Activated T-cell treated with anti-CD3 and anti-CD28 coated beads, Interleukin-2, amount 50 U/mL, for 4 hours (primary cell): ENCODE measurements at regions not wholly inside any gene's neighbourhood (a gene's known extent, or its start where the extent isn't known, plus 50 kb on each side); places are given as distances from the start of the nearest gene placed in this dataset.
"Not testable (repeated sequence)": the region's sequence is repeated elsewhere in the genome, so short reads cannot be mapped to it uniquely, and the experiment has no call there.

Experiments used
- ATAC-seq, 2 donors: fragments of 200-7000 bp; cut with Tn5 transposase; one replicate each; pipeline ENCODE4 v1.10.0; 2021
- DNase-seq: peaks from one replicate; pipeline ENCODE4 v3.0.0-alpha.2; 2020
- H3K27me3 Mint-ChIP-seq: one replicate; pipeline ENCODE4 v1.8.0; 2021; ENCODE audit warnings: low read depth, mixed read lengths
- H3K36me3 Mint-ChIP-seq: one replicate; pipeline ENCODE4 v1.8.0; 2022; ENCODE audit warnings: mixed read lengths; ENCODE audit not compliant: insufficient read depth
- H3K4me1 Mint-ChIP-seq: one replicate; pipeline ENCODE4 v1.8.0; 2021; ENCODE audit warnings: low read depth, mixed read lengths
- H3K4me3 Mint-ChIP-seq: one replicate; pipeline ENCODE4 v1.8.0; 2021; ENCODE audit warnings: mild to moderate bottlenecking, moderate library complexity, mixed read lengths
- H3K9me3 Mint-ChIP-seq: one replicate; pipeline ENCODE4 v1.8.0; 2021; ENCODE audit warnings: mixed read lengths

DNA sequence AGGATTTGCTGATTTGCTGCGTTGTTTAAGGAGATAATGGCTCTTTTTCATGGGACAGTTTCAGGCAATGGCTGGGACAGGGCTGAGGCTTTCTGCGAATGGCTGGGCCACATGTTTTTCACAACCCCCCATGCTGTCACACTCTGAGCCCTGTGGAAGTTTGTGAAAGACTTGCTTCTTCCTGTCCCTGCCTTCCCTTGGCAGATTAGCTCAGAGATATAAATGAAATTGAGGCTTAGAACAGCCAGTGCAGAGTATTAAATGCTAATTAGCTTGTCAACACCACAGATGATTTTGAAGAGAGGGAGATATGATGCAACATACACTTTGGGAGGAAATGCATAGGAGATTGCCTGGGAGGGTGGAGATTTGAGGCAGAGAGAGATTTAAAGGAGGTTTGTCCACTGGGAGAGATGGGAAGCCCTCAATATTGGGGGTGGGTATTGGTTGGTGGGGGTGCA, 232.0 kb downstream of the SH2D4B start:
- H3K36me3 Mint-ChIP-seq, result no peaks in the 10 kb centered on the region
- DNase-seq (no peak), ATAC-seq (no peak)
- no peak overlapping the region for H3K4me3 Mint-ChIP-seq
- H3K4me1 Mint-ChIP-seq, result no peaks in the 10 kb centered on the region
- peaks cover 6% of the 10 kb centered on the region for H3K27me3 Mint-ChIP-seq
- H3K9me3 Mint-ChIP-seq, result no peaks in the 10 kb centered on the region

DNA sequence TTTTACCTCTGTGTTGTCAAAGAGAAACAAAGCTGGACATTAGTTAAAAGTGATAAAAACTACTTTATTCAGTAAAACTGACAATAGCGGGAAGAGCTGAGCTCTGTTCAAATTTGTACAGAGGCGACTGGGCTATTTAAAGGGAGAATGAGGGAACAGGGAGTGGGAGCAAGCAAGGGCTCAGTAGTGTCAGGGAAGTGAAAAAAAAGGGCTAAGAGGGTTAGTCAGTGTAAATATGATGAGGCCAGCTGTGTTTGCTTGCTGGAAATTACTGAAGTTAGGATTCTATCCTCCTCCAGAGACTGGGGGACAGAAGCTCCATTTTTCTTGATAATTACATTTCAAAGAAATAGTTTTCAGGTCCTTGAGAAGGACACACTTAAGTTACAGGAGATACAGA, 232.5 kb downstream of the SH2D4B start:
- DNase-seq (no peak), ATAC-seq (no peak)
- H3K9me3 Mint-ChIP-seq, result no peaks in the 10 kb centered on the region
- no peaks in the 10 kb centered on the region for H3K36me3 Mint-ChIP-seq
- H3K4me1 Mint-ChIP-seq, result no peaks in the 10 kb centered on the region
- H3K4me3 Mint-ChIP-seq, result no peak overlapping the region
- H3K27me3 Mint-ChIP-seq, result peaks cover 6% of the 10 kb centered on the region

DNA sequence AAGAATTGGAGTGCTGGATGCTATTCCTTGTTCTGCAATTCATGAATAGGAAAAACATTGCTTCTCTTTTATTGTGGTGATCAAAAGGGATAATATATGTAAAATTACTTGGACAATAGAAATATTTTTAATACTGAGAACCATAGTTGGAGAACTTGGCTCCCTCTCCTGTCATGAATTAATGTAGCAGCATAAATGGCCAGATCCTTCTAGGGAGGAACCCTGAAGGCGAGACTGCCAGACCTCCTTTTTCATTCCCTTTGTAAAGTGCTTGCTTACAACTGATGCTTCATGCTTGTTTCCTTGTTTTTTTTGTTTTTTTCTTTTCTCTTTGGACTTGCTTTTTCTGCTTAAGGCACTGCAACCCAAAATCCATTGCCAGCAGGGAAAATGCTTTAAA, 233.6 kb downstream of the SH2D4B start:
- no peaks in the 10 kb centered on the region for H3K9me3 Mint-ChIP-seq
- no peak for DNase-seq

DNA sequence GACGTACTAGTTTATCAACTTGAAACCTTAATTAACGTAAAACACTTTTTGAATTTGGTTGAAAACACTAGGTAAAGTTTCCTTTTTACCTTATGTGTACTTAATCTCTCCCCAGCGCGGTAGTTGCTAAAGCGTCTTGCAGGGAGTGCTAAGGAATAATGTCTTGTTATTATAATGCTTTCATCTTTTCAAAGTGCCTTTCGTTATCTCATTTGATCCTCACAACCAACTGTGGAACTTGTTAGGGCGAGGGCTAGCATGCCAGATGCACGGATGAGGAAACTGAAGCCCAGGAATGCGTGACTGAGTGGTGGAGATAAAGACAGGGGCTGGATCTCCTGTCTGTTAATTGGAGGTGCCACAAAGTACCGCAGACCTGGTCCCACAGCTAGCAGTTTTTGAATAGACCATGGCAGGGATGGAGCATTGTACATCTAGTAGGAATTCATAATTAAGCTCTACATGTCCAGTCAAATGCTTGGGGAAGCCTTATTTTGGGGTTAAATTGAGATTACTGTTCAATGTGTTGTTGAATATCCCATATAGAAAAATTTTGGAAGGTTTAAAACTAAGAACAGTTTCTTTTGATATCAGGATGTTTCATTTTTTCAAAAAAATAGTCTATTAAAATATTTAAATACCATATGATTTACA, 234.3 kb downstream of the SH2D4B start:
- Mint-ChIP-seq H3K4me1 (no peaks in the 10 kb centered on the region), H3K4me3 (no peak overlapping the region), H3K9me3 (no peaks in the 10 kb centered on the region), H3K36me3 (no peaks in the 10 kb centered on the region), H3K27me3 (peaks cover 7% of the 10 kb centered on the region)
- no peak for DNase-seq
- no peak for ATAC-seq

More for the DNA sequence above, 233.6 kb downstream of the SH2D4B start:
- Mint-ChIP-seq H3K36me3 (no peaks in the 10 kb centered on the region), H3K4me1 (no peaks in the 10 kb centered on the region), H3K27me3 (peaks cover 7% of the 10 kb centered on the region), H3K4me3 (no peak overlapping the region)
- no peak for ATAC-seq

DNA sequence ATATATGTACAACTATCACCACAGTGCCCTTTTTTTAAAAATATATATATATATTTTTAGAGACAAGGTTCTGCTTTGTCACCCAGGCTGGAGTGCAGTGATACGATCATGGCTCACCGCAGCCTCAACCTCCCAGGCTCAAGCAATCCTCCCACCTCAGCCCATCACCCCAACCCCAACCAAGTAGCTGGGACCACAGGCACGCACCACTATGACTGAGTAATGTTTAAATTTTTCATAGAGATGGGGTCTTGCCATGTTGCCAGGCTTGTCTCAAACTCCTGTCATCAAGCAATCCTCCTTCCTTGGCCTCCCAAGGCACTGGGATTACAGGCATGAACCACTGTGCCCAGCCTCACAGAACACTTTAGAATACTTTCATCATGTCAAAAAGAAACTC, 234.9 kb downstream of the SH2D4B start:
- Mint-ChIP-seq H3K36me3 (no peaks in the 10 kb centered on the region), H3K4me3 (no peak overlapping the region), H3K27me3 (peaks cover 7% of the 10 kb centered on the region), H3K4me1 (no peaks in the 10 kb centered on the region), H3K9me3 (no peaks in the 10 kb centered on the region)
- DNase-seq, result no peak
- no peak for ATAC-seq

DNA sequence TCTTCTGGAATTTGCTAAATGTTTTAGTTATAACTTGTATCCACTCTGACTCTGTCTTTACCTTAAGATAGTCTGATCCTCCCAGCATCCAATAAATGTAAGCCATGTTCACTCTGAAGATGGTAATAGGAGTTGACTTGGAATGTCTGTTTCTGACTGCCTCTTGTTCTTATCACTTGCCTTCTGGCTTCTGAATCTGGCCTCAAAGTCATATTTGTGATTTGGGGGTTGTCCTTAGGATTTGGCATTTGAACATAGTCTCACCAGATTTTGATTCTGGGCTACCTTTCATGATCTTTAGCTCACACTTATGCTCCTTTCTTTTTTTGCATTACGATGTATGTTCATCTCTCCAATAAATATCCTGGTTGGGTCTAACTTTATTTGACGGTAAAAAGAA, 247.0 kb downstream of the SH2D4B start:
- Mint-ChIP-seq H3K36me3 (no peaks in the 10 kb centered on the region), H3K9me3 (no peaks in the 10 kb centered on the region), H3K27me3 (peaks cover 5% of the 10 kb centered on the region), H3K4me1 (no peaks in the 10 kb centered on the region), H3K4me3 (no peak overlapping the region)
- DNase-seq, result no peak
- ATAC-seq, result no peak

DNA sequence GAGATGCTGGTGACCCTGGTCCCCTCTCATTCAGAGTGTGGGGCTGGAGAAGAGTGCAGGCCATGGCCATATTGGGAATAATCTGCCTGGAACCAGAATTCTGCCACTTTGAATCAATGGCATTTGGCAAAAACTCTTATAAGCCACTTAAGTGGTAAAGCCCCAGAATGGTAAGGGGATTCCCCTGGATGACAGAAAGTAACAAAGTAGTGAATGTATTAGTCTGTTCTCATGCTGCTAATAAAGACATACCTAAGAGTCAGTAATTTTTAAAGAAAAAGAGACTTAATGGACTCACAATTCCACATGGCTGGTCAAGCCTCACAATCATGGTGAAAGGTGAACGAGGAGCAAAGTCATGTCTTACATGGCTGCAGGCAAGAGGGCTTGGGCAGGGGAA, 248.6 kb downstream of the SH2D4B start:
- Mint-ChIP-seq H3K4me1 (no peaks in the 10 kb centered on the region), H3K4me3 (no peak overlapping the region), H3K9me3 (no peaks in the 10 kb centered on the region), H3K27me3 (peaks cover 5% of the 10 kb centered on the region), H3K36me3 (no peaks in the 10 kb centered on the region)
- no peak for ATAC-seq
- no peak for DNase-seq

DNA sequence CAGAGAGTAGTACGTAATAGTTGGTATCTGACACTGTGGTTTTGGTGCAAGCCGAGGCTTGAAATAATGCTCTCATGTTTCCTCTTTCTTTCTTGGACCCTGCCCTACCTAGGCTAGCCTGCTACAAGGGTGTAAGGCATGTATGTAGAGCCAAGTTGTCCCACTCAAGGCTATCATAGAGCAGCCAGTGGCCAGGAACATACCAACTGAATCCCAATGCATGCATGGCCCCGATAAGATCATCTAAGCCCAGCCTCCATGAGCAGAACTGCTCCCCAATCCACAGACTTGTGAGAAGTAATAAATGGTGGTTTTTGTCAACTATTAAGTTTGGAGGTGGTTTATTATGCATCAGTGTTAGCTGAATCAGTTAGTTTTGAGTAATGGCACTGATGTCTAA, 250.2 kb downstream of the SH2D4B start:
- no peaks in the 10 kb centered on the region for H3K9me3 Mint-ChIP-seq
- H3K4me1 Mint-ChIP-seq, result no peaks in the 10 kb centered on the region
- DNase-seq (no peak), ATAC-seq (no peak)
- H3K4me3 Mint-ChIP-seq, result no peak overlapping the region
- no peaks in the 10 kb centered on the region for H3K36me3 Mint-ChIP-seq
- peaks cover 3% of the 10 kb centered on the region for H3K27me3 Mint-ChIP-seq

DNA sequence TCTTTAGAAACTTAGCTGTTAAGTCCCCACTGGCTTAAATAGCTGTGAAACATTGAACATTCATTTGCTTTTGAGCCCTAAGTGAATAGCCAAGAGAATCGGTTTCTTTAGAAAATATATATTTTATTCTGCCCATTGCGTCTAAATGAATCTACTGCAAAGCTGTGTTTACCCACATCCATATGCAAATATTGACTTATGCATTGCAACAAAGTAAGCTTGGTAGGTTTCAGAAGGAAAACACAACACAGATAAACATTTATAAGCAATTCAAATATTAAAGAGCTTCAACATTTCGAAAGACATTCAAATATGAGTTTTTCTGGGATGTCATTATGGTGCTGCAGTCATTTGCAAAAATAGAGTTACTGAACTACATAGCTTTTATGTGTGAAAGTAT, 257.3 kb downstream of the SH2D4B start:
- Mint-ChIP-seq H3K4me1 (no peaks in the 10 kb centered on the region), H3K9me3 (no peaks in the 10 kb centered on the region), H3K36me3 (no peaks in the 10 kb centered on the region), H3K27me3 (peaks cover 2% of the 10 kb centered on the region), H3K4me3 (no peak overlapping the region)
- ATAC-seq, result no peak
- no peak for DNase-seq

DNA sequence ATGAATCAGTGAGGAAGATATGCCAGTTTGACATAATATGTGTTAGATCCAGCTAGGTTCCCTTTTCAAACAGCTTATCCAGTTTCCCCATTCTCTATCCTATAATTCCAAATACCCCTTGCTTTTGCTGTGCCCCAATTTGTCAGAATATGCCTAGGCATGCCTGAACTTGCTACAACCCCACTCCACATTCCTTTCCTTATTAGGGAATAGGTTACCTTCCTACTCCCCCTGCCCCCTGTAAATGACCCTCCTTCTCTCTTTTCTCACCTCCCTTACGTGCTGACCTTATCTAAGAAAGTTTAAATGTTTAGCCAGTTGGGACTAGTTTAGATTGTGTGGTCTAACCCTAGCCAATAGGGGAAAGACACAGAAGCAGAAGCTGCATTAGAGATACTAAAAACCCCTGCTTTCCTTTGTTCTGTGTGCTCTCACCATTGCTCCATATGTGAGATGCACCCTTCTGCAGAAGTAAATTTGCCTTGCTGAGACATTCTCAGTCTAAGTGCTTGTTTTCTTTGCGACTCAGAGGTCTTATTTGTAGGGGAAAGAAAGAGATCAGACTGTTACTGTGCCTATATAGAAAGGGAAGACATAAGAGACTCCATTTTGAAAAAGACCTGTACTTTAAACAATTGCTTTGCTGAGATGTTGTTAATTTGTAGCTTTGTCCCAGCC, 267.8 kb downstream of the SH2D4B start:
- Mint-ChIP-seq H3K36me3 (no peaks in the 10 kb centered on the region), H3K4me3 (no peak overlapping the region), H3K4me1 (no peaks in the 10 kb centered on the region), H3K9me3 (no peaks in the 10 kb centered on the region), H3K27me3 (no peaks in the 10 kb centered on the region)
- no peak for ATAC-seq
- DNase-seq, result no peak

DNA sequence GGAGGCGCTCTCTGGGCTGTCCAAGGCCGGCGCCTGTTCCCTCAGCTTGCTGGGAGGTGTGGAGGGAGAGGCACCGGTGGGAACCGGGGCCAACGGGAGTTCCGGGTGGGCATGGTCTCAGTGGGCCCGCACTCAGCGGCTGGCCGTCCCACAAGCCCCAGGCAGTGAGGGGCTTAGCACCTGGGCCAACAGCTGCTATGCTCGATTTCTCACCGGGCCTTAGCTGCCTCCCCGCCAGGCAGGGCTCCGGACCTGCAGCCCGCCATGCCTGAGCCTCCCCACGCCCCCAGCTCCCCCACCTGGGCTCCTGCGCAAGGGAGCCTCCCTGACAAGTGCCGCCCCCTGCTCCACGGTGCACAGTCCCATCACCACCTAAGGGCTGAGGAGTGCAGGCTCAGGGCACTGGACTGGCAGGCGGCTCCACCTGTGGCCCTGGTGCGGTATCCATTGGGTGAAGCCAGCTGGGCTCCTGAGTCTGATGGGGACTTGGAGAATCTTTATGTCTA, 276.5 kb downstream of the SH2D4B start:
- Mint-ChIP-seq H3K36me3 (no peaks in the 10 kb centered on the region), H3K27me3 (peaks cover 13% of the 10 kb centered on the region), H3K9me3 (peaks cover 9% of the 10 kb centered on the region), H3K4me3 (no peak overlapping the region), H3K4me1 (no peaks in the 10 kb centered on the region)
- DNase-seq, result no peak
- ATAC-seq, result no peak

DNA sequence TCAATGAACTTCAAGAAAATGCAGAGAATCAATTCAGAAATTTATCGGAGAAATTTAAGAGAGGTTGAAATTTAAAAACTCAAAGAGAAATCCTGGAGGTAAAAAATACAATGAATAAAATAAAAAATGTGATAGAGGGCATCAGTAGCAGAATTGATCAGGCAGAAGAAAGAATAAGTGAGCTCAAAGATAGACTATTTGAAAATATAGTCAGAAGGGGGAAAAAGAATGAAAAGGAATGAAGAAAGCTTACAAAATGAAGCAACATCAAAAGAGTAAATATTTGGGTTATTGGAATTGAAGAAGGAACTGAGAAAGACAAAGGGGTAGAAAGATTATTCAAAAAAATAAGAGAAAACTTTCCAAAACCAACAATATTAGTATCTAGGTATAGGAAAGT, 291.4 kb downstream of the SH2D4B start:
- H3K9me3 Mint-ChIP-seq, result peaks cover 28% of the 10 kb centered on the region
- H3K36me3 Mint-ChIP-seq, result no peaks in the 10 kb centered on the region
- no peak for DNase-seq
- no peak overlapping the region for H3K4me3 Mint-ChIP-seq
- no peaks in the 10 kb centered on the region for H3K27me3 Mint-ChIP-seq
- no peak for ATAC-seq
- no peaks in the 10 kb centered on the region for H3K4me1 Mint-ChIP-seq

DNA sequence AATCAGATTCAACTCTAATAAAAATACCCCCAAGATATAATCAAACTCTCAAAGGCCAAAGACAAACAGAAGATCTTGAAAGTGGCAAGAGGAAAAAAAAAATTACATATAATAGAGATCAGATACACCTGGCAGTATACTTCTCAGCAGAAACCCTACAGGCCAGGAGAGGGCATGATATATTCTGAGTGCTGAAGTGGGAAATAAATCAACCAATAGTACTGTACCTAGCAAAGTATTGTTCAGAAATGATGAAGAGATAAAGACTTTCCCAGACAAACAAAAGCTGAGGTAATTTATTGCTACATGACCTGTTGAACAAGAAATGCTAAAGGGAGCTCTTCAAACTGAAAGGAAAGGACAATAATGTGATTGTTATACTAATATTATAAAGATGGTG, 291.9 kb downstream of the SH2D4B start:
- Mint-ChIP-seq H3K27me3 (no peaks in the 10 kb centered on the region), H3K4me3 (no peak overlapping the region)
- ATAC-seq, result no peak

DNA sequence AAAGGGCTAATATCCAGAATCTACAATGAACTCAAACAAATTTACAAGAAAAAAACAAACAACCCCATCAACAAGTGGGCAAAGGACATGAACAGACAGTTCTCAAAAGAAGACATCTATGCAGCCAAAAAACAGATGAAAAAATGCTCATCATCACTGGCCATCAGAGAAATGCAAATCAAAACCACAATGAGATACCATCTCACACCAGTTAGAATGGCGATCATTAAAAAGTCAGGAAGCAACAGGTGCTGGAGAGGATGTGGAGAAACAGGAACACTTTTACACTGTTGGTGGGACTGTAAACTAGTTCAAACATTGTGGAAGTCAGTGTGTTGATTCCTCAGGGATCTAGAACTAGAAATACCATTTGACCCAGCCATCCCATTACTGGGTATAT, 295.0 kb downstream of the SH2D4B start:
- H3K4me3 Mint-ChIP-seq, ATAC-seq, DNase-seq, H3K4me1 Mint-ChIP-seq, H3K36me3 Mint-ChIP-seq, H3K27me3 Mint-ChIP-seq: not testable (repeated sequence)
- H3K9me3 Mint-ChIP-seq, result peaks cover 38% of the 10 kb centered on the region

More for the DNA sequence above, 291.9 kb downstream of the SH2D4B start:
- peaks cover 29% of the 10 kb centered on the region for H3K9me3 Mint-ChIP-seq
- H3K36me3 Mint-ChIP-seq, result no peaks in the 10 kb centered on the region
- no peaks in the 10 kb centered on the region for H3K4me1 Mint-ChIP-seq
- no peak for DNase-seq

DNA sequence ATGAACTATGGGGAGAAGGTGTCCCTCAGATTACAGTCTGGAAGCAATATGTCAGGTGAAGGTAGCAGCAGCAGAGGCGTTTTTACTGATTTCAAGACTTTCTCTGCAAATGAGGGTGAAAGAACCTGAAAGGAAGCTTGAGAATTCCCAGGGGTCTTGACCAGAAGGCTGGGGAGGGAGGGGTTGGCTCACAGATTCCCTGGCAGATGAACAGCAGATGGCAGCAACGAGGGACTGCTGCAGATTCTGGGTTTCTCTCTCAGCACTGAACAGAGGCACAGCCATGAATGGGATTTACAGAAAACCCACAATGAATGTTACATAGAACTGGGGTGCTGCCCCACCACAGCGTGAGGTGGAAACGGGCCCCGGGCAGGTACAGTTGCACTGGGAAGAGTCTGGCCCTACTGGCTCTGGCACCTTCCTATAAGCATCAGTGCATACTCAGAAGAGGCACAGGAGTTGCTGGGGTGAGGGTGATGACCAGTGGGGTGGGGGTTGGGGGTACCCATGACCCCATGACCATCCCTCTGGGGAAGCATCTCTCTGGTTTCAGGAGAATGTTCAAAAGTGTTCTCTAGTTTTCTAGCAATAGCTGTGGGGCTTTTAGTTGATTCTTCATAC, 317.8 kb downstream of the SH2D4B start:
- DNase-seq, result no peak
- no peaks in the 10 kb centered on the region for H3K9me3 Mint-ChIP-seq
- no peak overlapping the region for H3K4me3 Mint-ChIP-seq
- no peaks in the 10 kb centered on the region for H3K4me1 Mint-ChIP-seq
- H3K36me3 Mint-ChIP-seq, result no peaks in the 10 kb centered on the region
- peaks cover 6% of the 10 kb centered on the region for H3K27me3 Mint-ChIP-seq
- ATAC-seq, result no peak
